ENCODE measurements at regions not wholly inside any gene's neighbourhood (a gene's known extent, or its start where the extent isn't known, plus 50 kb on each side); places are given as distances from the start of the nearest gene placed in this dataset.
"Not testable (repeated sequence)": the region's sequence is repeated elsewhere in the genome, so short reads cannot be mapped to it uniquely, and the experiment has no call there.

- H3K4me3 Mint-ChIP-seq; ATAC-seq (ENCODE audit: low read depth); H3K36me3 Mint-ChIP-seq; H3K9me3 Mint-ChIP-seq; POLR2A ChIA-PET; H3K27me3 Mint-ChIP-seq; DNase-seq; H3K27ac Mint-ChIP-seq; H3K4me1 Mint-ChIP-seq: not testable (repeated sequence)
Observed at GRCh38 chr13:90494849-90495248, 852.6 kb upstream of the MIR17HG start.

DNA sequence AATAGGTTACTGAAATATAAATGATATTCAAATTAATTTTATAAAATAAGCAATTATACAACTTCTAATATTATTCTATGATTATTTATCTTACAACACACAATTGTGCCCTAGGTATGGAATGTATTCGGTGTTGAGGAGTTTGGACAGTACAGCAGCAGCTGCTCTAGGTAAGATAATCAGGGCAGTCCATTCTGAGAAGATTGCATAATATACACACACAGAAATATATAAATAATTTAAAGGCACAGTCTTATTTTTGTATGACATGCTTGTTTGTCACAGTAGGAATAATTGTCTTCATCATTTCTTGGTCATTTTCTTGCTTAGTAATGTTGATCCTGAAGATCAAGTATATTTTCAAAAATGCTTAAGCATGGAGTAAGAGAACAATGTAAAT lies 849.4 kb upstream of the MIR17HG start:
- no peak for ATAC-seq (ENCODE audit: low read depth)

DNA sequence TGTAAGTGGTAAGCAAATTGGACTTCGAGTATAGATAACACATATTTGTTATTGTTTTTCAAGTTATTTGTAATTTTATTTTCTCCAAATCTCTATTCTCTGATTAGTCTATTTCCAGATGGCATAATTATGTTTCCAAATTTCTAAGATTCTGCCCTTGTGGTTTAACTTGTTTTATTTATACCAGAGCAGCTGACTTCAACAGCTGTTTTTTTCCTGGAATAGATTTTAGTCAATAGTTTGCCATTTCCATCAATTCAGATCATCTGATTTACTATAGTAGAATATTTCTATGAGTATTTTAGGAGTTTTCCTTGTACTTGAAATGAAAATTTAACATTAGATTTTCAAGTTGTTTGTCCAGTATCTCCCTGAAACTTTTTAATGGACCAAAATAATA lies 848.7 kb upstream of the MIR17HG start:
- Mint-ChIP-seq H3K27ac (no peak overlapping the region), H3K4me3 (no peak overlapping the region), H3K27me3 (no peaks in the 10 kb centered on the region), H3K9me3 (peaks cover 2% of the 10 kb centered on the region), H3K36me3 (no peaks in the 10 kb centered on the region), H3K4me1 (no peaks in the 10 kb centered on the region)
- POLR2A ChIA-PET, result no interaction called here
- ATAC-seq (ENCODE audit: low read depth) (no peak), DNase-seq (no peak)

More for the DNA sequence above, 849.4 kb upstream of the MIR17HG start:
- Mint-ChIP-seq H3K4me3 (no peak overlapping the region), H3K27me3 (no peaks in the 10 kb centered on the region), H3K36me3 (no peaks in the 10 kb centered on the region), H3K27ac (no peak overlapping the region), H3K9me3 (peaks cover 2% of the 10 kb centered on the region), H3K4me1 (no peaks in the 10 kb centered on the region)
- no peak for DNase-seq
- POLR2A ChIA-PET, result no interaction called here

- POLR2A ChIA-PET, result no interaction called here
- no peaks in the 10 kb centered on the region for H3K4me1 Mint-ChIP-seq
- peaks cover 2% of the 10 kb centered on the region for H3K9me3 Mint-ChIP-seq
- ATAC-seq (ENCODE audit: low read depth) (no peak), DNase-seq (no peak)
- no peak overlapping the region for H3K4me3 Mint-ChIP-seq
- no peaks in the 10 kb centered on the region for H3K36me3 Mint-ChIP-seq
- no peaks in the 10 kb centered on the region for H3K27me3 Mint-ChIP-seq
- H3K27ac Mint-ChIP-seq, result no peak overlapping the region
Observed at GRCh38 chr13:90500569-90500968, 846.9 kb upstream of the MIR17HG start.

DNA sequence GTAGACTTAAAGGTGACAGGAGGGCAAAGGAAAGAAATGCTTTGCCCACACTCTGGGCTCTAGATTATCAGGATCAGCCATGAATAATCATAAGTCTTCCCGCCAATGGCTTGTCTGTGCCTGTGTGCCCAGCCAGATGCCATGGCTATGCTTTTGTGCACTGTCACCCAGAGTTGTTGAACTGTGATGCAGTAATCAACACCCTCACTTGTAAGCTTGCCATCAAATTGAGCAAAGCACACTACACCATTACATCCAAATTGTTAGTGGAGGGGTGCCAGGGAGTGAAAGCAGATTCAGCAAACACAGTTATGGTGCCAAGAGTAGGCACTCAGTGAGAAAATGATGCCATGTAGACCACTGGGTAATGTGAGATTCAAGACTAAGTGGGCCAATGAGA lies 845.3 kb upstream of the MIR17HG start:
- DNase-seq (no peak), ATAC-seq (ENCODE audit: low read depth) (no peak)
- Mint-ChIP-seq H3K27me3 (no peaks in the 10 kb centered on the region), H3K27ac (no peak overlapping the region), H3K36me3 (no peaks in the 10 kb centered on the region), H3K4me3 (no peak overlapping the region), H3K4me1 (no peaks in the 10 kb centered on the region), H3K9me3 (peaks cover 2% of the 10 kb centered on the region)
- POLR2A ChIA-PET, result no interaction called here

- no peaks in the 10 kb centered on the region for H3K27me3 Mint-ChIP-seq
- DNase-seq (no peak), ATAC-seq (ENCODE audit: low read depth) (no peak)
- peaks cover 2% of the 10 kb centered on the region for H3K9me3 Mint-ChIP-seq
- H3K4me1 Mint-ChIP-seq, result no peaks in the 10 kb centered on the region
- H3K4me3 Mint-ChIP-seq, result no peak overlapping the region
- H3K27ac Mint-ChIP-seq, result no peak overlapping the region
- H3K36me3 Mint-ChIP-seq, result no peaks in the 10 kb centered on the region
- POLR2A ChIA-PET, result no interaction called here
Observed at GRCh38 chr13:90502762-90503161, 844.7 kb upstream of the MIR17HG start.

DNA sequence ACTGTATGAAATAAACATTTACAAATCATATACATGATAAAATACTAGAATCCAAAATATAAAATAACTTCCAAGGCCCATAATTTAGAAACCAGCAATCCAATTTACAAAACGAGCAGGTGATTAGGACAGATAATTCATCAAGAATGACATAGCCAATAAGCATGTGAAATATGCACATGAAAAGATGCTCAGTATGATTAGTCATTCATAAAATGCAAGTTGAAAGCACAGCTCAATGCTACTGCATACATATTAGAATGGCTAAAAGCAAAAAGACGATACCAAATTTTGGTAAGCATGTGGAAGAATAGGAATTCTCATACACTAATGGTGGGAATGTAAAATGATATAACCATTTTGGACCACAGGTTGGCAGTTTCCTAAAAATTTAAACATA lies 837.2 kb upstream of the MIR17HG start:
- no peaks in the 10 kb centered on the region for H3K36me3 Mint-ChIP-seq
- ATAC-seq (ENCODE audit: low read depth), result no peak
- H3K4me1 Mint-ChIP-seq, result no peaks in the 10 kb centered on the region
- no peak for DNase-seq
- POLR2A ChIA-PET, result no interaction called here
- H3K27me3 Mint-ChIP-seq, result no peaks in the 10 kb centered on the region
- H3K4me3 Mint-ChIP-seq, result no peak overlapping the region
- H3K9me3 Mint-ChIP-seq, result peaks cover 3% of the 10 kb centered on the region
- no peak overlapping the region for H3K27ac Mint-ChIP-seq

DNA sequence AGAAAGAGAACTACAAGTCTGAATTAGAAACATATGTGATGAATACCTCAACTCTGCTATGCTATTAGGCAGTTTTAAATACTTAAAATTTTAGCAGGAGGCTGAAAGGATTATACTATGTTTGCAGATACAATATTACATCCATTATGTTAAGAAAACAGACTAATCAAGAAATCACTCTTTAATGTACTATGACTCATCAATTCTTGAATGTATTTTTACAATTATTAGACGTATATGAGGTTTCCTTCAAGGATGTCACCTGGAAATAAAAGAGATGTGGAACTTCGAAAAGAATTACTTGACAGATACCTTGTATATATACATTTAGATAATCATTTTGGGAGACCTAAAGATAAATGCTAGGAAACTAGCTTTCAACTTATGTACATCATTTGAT lies 835.6 kb upstream of the MIR17HG start:
- ATAC-seq (ENCODE audit: low read depth), result no peak
- no peak overlapping the region for H3K27ac Mint-ChIP-seq
- no peak for DNase-seq
- H3K4me1 Mint-ChIP-seq, result no peaks in the 10 kb centered on the region
- no peaks in the 10 kb centered on the region for H3K27me3 Mint-ChIP-seq
- H3K4me3 Mint-ChIP-seq, result no peak overlapping the region
- POLR2A ChIA-PET, result no interaction called here
- H3K36me3 Mint-ChIP-seq, result no peaks in the 10 kb centered on the region
- peaks cover 3% of the 10 kb centered on the region for H3K9me3 Mint-ChIP-seq

GRCh38 chr13:90514712-90515111 lies 832.8 kb upstream of the MIR17HG start:
- POLR2A ChIA-PET, result not testable (repeated sequence)

DNA sequence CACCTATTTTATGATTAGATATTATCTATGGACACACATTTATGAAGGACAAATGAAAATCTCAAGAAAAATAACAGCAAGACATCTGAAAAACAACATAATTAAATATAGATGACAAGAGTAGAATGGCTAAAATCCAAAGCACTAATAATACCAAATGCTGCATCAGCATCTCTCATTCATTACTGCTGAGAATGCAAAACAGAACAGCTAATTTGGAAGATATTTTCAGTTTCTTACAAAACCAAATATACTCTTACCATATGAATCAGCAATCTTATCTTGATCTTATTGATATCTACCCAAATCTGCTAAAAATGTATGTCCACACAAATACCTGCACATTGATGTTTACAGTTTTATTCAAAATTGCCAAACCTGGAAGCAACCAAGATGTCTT lies 829.1 kb upstream of the MIR17HG start:
- Mint-ChIP-seq H3K27ac (no peak overlapping the region), H3K4me1 (no peaks in the 10 kb centered on the region), H3K4me3 (no peak overlapping the region), H3K27me3 (no peaks in the 10 kb centered on the region), H3K36me3 (no peaks in the 10 kb centered on the region), H3K9me3 (peaks cover 13% of the 10 kb centered on the region)
- DNase-seq (no peak), ATAC-seq (ENCODE audit: low read depth) (no peak)
- POLR2A ChIA-PET, result no interaction called here

More at GRCh38 chr13:90514712-90515111, 832.8 kb upstream of the MIR17HG start:
- not testable (repeated sequence) for H3K4me3 Mint-ChIP-seq; H3K4me1 Mint-ChIP-seq; H3K27me3 Mint-ChIP-seq; H3K9me3 Mint-ChIP-seq; DNase-seq; H3K36me3 Mint-ChIP-seq; H3K27ac Mint-ChIP-seq; ATAC-seq (ENCODE audit: low read depth)

DNA sequence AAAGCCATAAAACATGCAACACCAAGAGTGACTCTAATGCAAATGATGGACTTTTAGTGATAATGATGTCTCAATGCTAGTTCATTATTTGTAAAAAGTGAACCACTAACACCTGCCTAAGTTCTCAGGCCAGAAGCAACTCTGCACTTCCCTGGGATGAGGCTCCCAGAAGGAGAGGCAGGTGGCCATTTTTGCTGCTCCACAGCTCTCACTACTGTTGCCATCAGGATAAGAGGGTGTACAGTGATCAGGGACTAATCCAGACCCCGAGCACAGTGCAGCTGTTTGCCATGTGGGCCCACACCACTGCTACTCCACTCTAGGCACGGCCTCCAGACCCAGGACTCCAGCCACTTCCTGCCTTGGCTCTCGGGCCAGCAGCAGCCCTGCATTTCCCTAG lies 828.3 kb upstream of the MIR17HG start:
- POLR2A ChIA-PET, result no interaction called here

GRCh38 chr13:90526711-90527110 lies 820.8 kb upstream of the MIR17HG start:
- Mint-ChIP-seq H3K36me3 (no peaks in the 10 kb centered on the region), H3K27me3 (no peaks in the 10 kb centered on the region), H3K4me1 (no peaks in the 10 kb centered on the region), H3K27ac (no peak overlapping the region), H3K9me3 (peaks cover 7% of the 10 kb centered on the region), H3K4me3 (no peak overlapping the region)
- ATAC-seq (ENCODE audit: low read depth) (no peak), DNase-seq (no peak)
- POLR2A ChIA-PET, result no interaction called here

More for the DNA sequence above, 828.3 kb upstream of the MIR17HG start:
- H3K4me1 Mint-ChIP-seq, result no peaks in the 10 kb centered on the region
- H3K36me3 Mint-ChIP-seq, result no peaks in the 10 kb centered on the region
- no peak overlapping the region for H3K27ac Mint-ChIP-seq
- H3K4me3 Mint-ChIP-seq, result no peak overlapping the region
- no peak for DNase-seq
- H3K9me3 Mint-ChIP-seq, result peaks cover 13% of the 10 kb centered on the region
- no peak for ATAC-seq (ENCODE audit: low read depth)
- H3K27me3 Mint-ChIP-seq, result no peaks in the 10 kb centered on the region

GRCh38 chr13:90531744-90532143 lies 815.7 kb upstream of the MIR17HG start:
- DNase-seq (no peak), ATAC-seq (ENCODE audit: low read depth) (no peak)
- no peaks in the 10 kb centered on the region for H3K36me3 Mint-ChIP-seq
- H3K9me3 Mint-ChIP-seq, result peaks cover 1% of the 10 kb centered on the region
- no peaks in the 10 kb centered on the region for H3K27me3 Mint-ChIP-seq
- POLR2A ChIA-PET, result no interaction called here
- no peak overlapping the region for H3K4me3 Mint-ChIP-seq
- no peaks in the 10 kb centered on the region for H3K4me1 Mint-ChIP-seq
- H3K27ac Mint-ChIP-seq, result no peak overlapping the region

GRCh38 chr13:90532861-90533492 lies 814.5 kb upstream of the MIR17HG start:
- POLR2A ChIA-PET, result no interaction called here
- ATAC-seq (ENCODE audit: low read depth) (no peak), DNase-seq (no peak)
- no peaks in the 10 kb centered on the region for H3K4me1 Mint-ChIP-seq
- no peaks in the 10 kb centered on the region for H3K27me3 Mint-ChIP-seq
- H3K27ac Mint-ChIP-seq, result no peak overlapping the region
- no peaks in the 10 kb centered on the region for H3K36me3 Mint-ChIP-seq
- H3K9me3 Mint-ChIP-seq, result peaks cover 1% of the 10 kb centered on the region
- no peak overlapping the region for H3K4me3 Mint-ChIP-seq

DNA sequence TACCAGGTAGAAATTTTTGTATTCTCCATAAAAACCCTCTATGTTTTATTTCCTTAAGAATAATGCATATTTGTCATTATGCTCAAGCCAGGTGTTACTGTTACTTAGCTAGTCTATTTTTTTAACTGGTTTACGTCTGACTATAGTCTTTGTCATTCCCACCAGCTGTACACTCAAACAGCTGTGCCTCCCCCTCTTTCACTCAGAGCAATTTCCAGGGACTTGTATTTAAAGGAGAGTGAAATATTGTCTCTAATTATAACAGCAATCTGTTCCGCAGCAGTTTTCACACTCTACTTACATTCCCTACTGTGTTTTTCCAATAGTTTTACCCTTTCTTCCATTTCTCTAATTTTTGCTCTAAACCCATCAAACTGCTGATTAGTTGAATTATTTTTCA lies 813.6 kb upstream of the MIR17HG start:
- Mint-ChIP-seq H3K36me3 (no peaks in the 10 kb centered on the region), H3K27ac (no peak overlapping the region), H3K27me3 (no peaks in the 10 kb centered on the region), H3K4me1 (no peaks in the 10 kb centered on the region), H3K9me3 (peaks cover 1% of the 10 kb centered on the region), H3K4me3 (no peak overlapping the region)
- DNase-seq (no peak), ATAC-seq (ENCODE audit: low read depth) (no peak)
- POLR2A ChIA-PET, result no interaction called here
